ENCODE measurements at regions not wholly inside any gene's neighbourhood (a gene's known extent, or its start where the extent isn't known, plus 50 kb on each side); places are given as distances from the start of the nearest gene placed in this dataset.

- Histone ChIP-seq H3K79me2 (ENCODE audit: control insufficient read depth, insufficient read depth, low read length) (no peaks in the 10 kb centered on the region), H4K20me1 (replicated peaks; ENCODE audit: control insufficient read depth, insufficient read depth, low read length) (no peaks in the 10 kb centered on the region), H3K9me1 (ENCODE audit: control insufficient read depth, insufficient read depth, low read length) (no peaks in the 10 kb centered on the region), H3K9me3 (replicated peaks; ENCODE audit: control insufficient read depth, insufficient read depth, low read depth, low read length) (no peaks in the 10 kb centered on the region), H3K36me3 (ENCODE audit: control insufficient read depth, insufficient read depth, low read length) (no peaks in the 10 kb centered on the region), H2AFZ (ENCODE audit: low read depth, low read length) (no peak overlapping the region), H3K4me2 (ENCODE audit: insufficient read depth, low read length) (no peak overlapping the region), H3K4me1 (replicated peaks in 1 of 2; ENCODE audit: control insufficient read depth in 2 of 2, insufficient read depth in 2 of 2, low read length in 2 of 2) (no peaks in the 10 kb centered on the region), H3K27me3 (ENCODE audit: control insufficient read depth in 2 of 2, insufficient read depth in 2 of 2, low read length in 2 of 2) (no peaks in the 10 kb centered on the region), H3K9ac (ENCODE audit: insufficient read depth in 1 of 2, low read depth in 2 of 2, low read length in 2 of 2) (no peak overlapping the region), H3K4me3 (no peak overlapping the region), H3K27ac (ENCODE audit: extremely low read depth, low read depth, low read length) (no peak overlapping the region)
- TF ChIP-seq KAT2B (IDR thresholded peaks at IDR 0.05; ENCODE audit: low read depth, low read length) (no peak), ZBTB1 (CRISPR knock-in tag; IDR thresholded peaks at IDR 0.05; ENCODE audit: borderline replicate concordance, low read depth) (no peak), SMAD4 (CRISPR knock-in tag; conservative IDR thresholded peaks at IDR 0.05) (no peak), OTX1 (CRISPR knock-in tag; IDR thresholded peaks at IDR 0.05) (no peak), CBX1 (IDR thresholded peaks at IDR 0.05; ENCODE audit: low read depth) (no peak), SRSF9 (IDR thresholded peaks at IDR 0.05; ENCODE audit: borderline replicate concordance, low read depth, low read length) (no peak)
- POLR2A ChIA-PET = no interaction called here
- DNase-seq (ENCODE audit: extremely low read depth in 1 of 4, low spot score in 3 of 4) (no peak), ATAC-seq (no peak), FAIRE-seq (no peak)
- CTCF ChIA-PET (ENCODE audit: low intra/inter-chr PET ratio) = no interaction called here
- 0% methylated on average over 4 of the region's 4 CpGs for WGBS (ENCODE audit: insufficient coverage, low coverage, missing lambda C conversion rate)
- no TSS peak for BruUV-seq (replicated peaks)
- intact Hi-C loops (cut with micrococcal nuclease) (no loop called here), in situ Hi-C loops (cut with MboI) (no loop called here)
These were observed 97.8 kb upstream of the SELENOK start for GRCh38 chr3:53989451-53989850.

GRCh38 chr3:53978386-53978785, 86.7 kb upstream of the SELENOK start:
- in situ Hi-C loops (cut with MboI) = no loop called here
- H2AFZ ChIP-seq (ENCODE audit: low read depth, low read length) = no peak overlapping the region
- ATAC-seq (no peak), FAIRE-seq (no peak), DNase-seq (ENCODE audit: extremely low read depth in 1 of 4, low spot score in 3 of 4) (no peak)
- H3K4me3 ChIP-seq = no peak overlapping the region
- H3K4me1 ChIP-seq (replicated peaks in 1 of 2; ENCODE audit: control insufficient read depth in 2 of 2, insufficient read depth in 2 of 2, low read length in 2 of 2) = no peaks in the 10 kb centered on the region
- POLR2A ChIA-PET = no interaction called here
- intact Hi-C loops (cut with micrococcal nuclease) = no loop called here
- H3K4me2 ChIP-seq (ENCODE audit: insufficient read depth, low read length) = no peak overlapping the region
- no peaks in the 10 kb centered on the region for H3K36me3 ChIP-seq (ENCODE audit: control insufficient read depth, insufficient read depth, low read length)
- no peaks in the 10 kb centered on the region for H3K9me3 ChIP-seq (replicated peaks; ENCODE audit: control insufficient read depth, insufficient read depth, low read depth, low read length)
- no peaks in the 10 kb centered on the region for H3K27me3 ChIP-seq (ENCODE audit: control insufficient read depth in 2 of 2, insufficient read depth in 2 of 2, low read length in 2 of 2)
- BruUV-seq (replicated peaks) = no TSS peak
- H3K27ac ChIP-seq (ENCODE audit: extremely low read depth, low read depth, low read length) = no peak overlapping the region
- CTCF ChIA-PET (ENCODE audit: low intra/inter-chr PET ratio) = no interaction called here
- no peaks in the 10 kb centered on the region for H3K9me1 ChIP-seq (ENCODE audit: control insufficient read depth, insufficient read depth, low read length)
- H4K20me1 ChIP-seq (replicated peaks; ENCODE audit: control insufficient read depth, insufficient read depth, low read length) = no peaks in the 10 kb centered on the region
- H3K79me2 ChIP-seq (ENCODE audit: control insufficient read depth, insufficient read depth, low read length) = no peaks in the 10 kb centered on the region
- WGBS (ENCODE audit: insufficient coverage, low coverage, missing lambda C conversion rate) = 0% methylated on average over 2 of the region's 3 CpGs
- no peak overlapping the region for H3K9ac ChIP-seq (ENCODE audit: insufficient read depth in 1 of 2, low read depth in 2 of 2, low read length in 2 of 2)
- TF ChIP-seq, protein P1, sequence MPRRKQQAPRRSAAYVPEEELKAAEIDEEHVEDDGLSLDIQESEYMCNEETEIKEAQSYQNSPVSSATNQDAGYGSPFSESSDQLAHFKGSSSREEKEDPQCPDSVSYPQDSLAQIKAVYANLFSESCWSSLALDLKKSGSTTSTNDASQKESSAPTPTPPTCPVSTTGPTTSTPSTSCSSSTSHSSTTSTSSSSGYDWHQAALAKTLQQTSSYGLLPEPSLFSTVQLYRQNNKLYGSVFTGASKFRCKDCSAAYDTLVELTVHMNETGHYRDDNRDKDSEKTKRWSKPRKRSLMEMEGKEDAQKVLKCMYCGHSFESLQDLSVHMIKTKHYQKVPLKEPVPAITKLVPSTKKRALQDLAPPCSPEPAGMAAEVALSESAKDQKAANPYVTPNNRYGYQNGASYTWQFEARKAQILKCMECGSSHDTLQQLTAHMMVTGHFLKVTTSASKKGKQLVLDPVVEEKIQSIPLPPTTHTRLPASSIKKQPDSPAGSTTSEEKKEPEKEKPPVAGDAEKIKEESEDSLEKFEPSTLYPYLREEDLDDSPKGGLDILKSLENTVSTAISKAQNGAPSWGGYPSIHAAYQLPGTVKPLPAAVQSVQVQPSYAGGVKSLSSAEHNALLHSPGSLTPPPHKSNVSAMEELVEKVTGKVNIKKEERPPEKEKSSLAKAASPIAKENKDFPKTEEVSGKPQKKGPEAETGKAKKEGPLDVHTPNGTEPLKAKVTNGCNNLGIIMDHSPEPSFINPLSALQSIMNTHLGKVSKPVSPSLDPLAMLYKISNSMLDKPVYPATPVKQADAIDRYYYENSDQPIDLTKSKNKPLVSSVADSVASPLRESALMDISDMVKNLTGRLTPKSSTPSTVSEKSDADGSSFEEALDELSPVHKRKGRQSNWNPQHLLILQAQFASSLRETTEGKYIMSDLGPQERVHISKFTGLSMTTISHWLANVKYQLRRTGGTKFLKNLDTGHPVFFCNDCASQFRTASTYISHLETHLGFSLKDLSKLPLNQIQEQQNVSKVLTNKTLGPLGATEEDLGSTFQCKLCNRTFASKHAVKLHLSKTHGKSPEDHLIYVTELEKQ (CRISPR knock-in tag; IDR thresholded peaks at IDR 0.05) = no peak
- TF ChIP-seq ZBTB26 (CRISPR knock-in tag; IDR thresholded peaks at IDR 0.05) = no peak
- TF ChIP-seq KLF10 (CRISPR knock-in tag; IDR thresholded peaks at IDR 0.05) = no peak
- TF ChIP-seq, protein P2, sequence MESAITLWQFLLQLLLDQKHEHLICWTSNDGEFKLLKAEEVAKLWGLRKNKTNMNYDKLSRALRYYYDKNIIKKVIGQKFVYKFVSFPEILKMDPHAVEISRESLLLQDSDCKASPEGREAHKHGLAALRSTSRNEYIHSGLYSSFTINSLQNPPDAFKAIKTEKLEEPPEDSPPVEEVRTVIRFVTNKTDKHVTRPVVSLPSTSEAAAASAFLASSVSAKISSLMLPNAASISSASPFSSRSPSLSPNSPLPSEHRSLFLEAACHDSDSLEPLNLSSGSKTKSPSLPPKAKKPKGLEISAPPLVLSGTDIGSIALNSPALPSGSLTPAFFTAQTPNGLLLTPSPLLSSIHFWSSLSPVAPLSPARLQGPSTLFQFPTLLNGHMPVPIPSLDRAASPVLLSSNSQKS (CRISPR knock-in tag; IDR thresholded peaks at IDR 0.05) = no peak
- no peak for TF ChIP-seq ZNF12 (CRISPR knock-in tag; IDR thresholded peaks at IDR 0.05)

Measured in K562 (cell line).